H1 (cell line): ENCODE measurements at regions not wholly inside any gene's neighbourhood (a gene's known extent, or its start where the extent isn't known, plus 50 kb on each side); places are given as distances from the start of the nearest gene placed in this dataset.

Source experiments
- ASH2L ChIP-seq: fragments of 200-600, 300-600 bp; sonication (generic); IDR thresholded peaks from one replicate; pipeline ENCODE4 v1.7.1; 2017; ENCODE audit warnings: low read length
- CBX8 ChIP-seq: fragments of 300-800, 300-1000 bp; sonication (generic); IDR thresholded peaks from 2 replicates; pipeline ENCODE4 v1.7.1; 2016; ENCODE audit warnings: low read depth, low read length, borderline replicate concordance
- EZH2 ChIP-seq: fragments of 200-600 bp; sonication (generic); IDR thresholded peaks from 2 replicates; pipeline ENCODE4 v1.7.1; 2012; ENCODE audit warnings: low read depth, mild to moderate bottlenecking, moderate library complexity, low read length, inconsistent platforms; ENCODE audit not compliant: severe bottlenecking
- JUND ChIP-seq: IDR thresholded peaks from 2 replicates; pipeline ENCODE4 v1.6.1; 2011; ENCODE audit warnings: mild to moderate bottlenecking, improper control_type of control experiment, low read length
- KDM5A ChIP-seq: fragments of 200-600 bp; IDR thresholded peaks from 2 replicates; pipeline ENCODE4 v1.7.1; 2012; ENCODE audit warnings: mild to moderate bottlenecking, low read length, inconsistent platforms, mixed read lengths
- POLR2A ChIP-seq, 2 experiments: IDR thresholded peaks; 1 replicate in 1 of 2; 2 replicates in 1 of 2; pipeline ENCODE4 v1.6.1; 2011; ENCODE audit warnings: low read depth in 2 of 2, low read length in 2 of 2, mild to moderate bottlenecking in 2 of 2; ENCODE audit errors: control extremely low read depth in 1 of 2

DNA sequence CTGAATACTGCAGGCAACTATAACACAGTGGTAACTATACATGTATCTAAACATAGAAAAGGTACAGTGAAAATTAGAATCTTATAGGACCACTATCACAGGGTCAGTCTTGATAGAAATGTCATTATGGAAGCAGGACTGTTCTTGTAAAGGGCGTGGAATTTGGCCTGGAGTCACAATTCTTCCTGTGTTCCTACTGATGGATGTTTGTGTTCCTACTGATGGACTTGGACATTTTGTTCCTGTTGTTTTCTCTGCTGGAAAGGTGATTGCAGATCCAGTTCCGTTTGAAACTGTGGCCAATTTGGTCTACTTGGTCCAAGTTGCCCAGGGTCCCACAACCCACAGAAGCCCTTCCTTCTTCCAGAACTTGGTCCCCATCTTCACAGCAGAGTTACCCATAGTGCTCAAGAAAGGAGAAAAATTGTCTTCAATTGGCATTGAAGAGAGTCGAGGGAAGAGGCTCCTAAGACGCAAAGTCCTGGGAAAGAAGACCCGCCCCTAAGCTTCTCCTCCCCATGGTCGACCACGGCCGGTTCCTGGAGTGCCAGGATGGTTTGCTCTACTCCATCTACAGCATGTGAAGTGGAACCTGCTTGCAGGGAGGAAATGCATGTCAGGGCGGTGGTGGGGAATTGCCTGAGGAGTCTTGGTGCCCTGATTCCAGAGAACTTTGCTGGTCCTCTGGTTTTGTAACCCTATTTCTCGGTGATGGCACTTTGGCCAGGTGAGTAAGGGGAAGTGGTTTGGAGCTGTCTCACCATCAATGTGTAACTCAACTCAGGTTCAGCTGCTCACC is 102.8 kb upstream of the RAB12 start (continued):
- TF ChIP-seq POLR2A (IDR thresholded peaks at IDR 0.05; ENCODE audit: control extremely low read depth in 1 of 2, low read depth in 2 of 2, low read length in 2 of 2) (no peak), CBX8 (no peak), KDM5A (no peak), EZH2 (no peak), JUND (no peak), ASH2L (no peak)
